HG03196 (cell line): ENCODE measurements at regions not wholly inside any gene's neighbourhood (a gene's known extent, or its start where the extent isn't known, plus 50 kb on each side); places are given as distances from the start of the nearest gene placed in this dataset.
"Not testable (repeated sequence)": the region's sequence is repeated elsewhere in the genome, so short reads cannot be mapped to it uniquely, and the experiment has no call there.

Experiments
- ATAC-seq: cut with Tn5 transposase; IDR thresholded peaks from one replicate; pipeline ENCODE4 v1.9.1; 2021; ENCODE audit not compliant: unreplicated experiment

GRCh38 chr1:219731771-219732170 lies 118.9 kb upstream of the ZC3H11B start:
- ATAC-seq: no peak

DNA sequence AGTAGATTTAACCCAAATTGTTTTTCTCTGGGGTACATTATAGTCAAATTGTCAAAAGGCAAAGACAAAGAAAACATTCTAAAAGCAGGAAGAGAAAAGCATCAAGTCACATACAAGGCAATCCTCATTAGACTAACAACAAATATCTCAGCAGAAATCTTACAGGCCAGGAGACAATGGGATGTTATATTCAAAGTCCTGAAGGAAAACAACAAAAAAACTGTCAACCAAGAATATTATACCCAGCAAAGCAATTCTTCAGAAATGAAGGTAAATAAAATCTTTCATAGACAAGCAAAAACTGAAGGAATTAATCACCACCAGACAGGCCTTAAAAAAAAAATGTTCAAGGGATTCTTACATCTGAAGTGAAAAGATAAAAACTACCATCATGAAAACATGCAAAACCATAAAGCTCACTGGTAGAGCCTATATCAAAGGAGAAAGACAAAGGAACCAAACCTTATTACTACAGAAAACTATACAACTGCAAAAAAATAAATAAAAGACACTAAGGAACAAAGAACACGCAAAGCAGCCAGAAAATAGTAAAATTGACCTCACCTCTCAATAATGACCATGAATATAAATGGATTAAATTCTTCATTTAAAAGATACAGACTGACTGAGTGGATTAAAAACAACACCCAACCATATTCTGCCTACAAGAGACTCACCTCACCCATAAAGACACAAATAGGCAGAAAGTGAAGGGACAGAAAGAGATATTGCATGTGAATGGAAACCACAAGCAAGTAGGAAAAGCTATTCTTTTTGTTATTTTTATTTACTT lies 113.8 kb upstream of the ZC3H11B start:
- ATAC-seq: no peak

DNA sequence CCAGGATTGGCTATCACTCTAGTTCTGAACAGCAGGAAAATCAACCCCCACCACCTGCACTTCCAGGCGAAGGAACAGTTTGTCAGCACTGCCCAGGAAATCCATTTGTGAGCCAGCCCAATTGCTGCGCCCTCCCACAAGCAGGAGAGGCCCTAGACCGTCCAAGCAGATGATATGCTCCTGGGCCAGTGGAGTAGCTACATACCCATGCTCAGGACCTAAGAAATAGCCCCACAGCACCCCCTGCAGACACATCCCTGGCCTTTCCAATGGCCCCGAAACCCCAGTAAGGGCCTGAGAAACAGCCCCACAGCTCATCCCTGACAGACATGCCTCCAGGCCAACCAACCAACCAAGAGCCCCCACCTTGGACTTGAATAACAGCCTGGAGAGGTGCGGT lies 111.5 kb upstream of the ZC3H11B start:
- no peak for ATAC-seq

DNA sequence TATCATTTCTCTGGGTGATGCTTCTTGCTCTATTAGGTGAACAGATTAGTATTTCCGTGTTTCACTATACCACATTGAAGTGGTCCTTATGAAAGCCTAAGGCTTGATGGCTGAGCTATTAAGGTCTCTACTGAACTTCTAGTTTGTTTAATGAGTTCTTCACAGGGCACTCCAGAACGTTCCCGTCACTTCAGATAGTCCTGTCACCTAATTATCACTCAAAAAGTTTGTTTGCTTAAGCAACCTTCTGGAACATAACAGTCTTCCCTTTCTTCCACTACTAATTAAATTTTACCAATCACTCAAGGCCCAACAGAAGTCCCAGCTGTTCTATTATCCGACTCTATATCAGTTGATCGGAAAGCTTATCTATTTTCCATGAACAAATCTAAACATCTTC lies 104.6 kb upstream of the ZC3H11B start:
- ATAC-seq: no peak

GRCh38 chr1:219716611-219717114 lies 103.8 kb upstream of the ZC3H11B start:
- no peak for ATAC-seq

DNA sequence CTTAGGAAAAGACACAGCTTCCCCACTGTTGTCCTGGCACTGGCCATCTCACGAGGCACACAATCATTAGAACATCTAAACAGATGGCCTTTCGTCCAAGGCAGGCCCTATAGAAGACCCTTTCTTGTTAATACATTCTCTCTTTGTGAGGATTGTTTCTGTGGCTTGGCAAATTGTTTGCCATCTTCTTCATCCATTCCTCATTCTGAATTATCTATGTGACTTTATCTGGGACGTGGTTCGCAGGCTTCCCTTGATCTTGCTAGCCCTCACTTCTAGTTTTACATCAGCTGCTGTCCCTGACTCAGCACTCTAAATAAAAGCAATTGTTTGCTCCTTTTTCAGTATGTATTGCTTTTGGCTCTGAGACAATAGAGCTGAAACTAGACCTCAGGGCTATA lies 101.1 kb upstream of the ZC3H11B start:
- no peak for ATAC-seq

DNA sequence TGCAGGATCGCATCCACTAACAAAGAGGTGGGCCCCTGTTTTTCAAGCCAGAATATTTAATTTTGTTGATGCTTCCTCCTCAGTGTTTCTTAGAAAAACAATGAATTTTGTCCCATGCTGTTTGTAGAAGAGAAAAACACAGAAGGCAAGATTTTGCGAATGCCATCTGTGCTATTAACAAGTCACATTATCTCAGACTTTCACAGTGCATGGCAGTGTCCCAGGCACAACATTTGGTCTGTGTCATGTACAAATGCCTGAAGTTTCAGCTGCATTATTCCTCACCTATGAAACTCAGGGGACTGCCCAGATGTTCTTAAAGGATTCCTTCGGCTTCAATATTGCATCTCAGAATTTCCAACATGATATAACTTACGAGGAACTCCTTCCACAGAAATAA lies 99.6 kb upstream of the ZC3H11B start:
- no peak for ATAC-seq

- peak; percentile 55 for ATAC-seq
These were observed 97.8 kb upstream of the ZC3H11B start for GRCh38 chr1:219710529-219711194.

DNA sequence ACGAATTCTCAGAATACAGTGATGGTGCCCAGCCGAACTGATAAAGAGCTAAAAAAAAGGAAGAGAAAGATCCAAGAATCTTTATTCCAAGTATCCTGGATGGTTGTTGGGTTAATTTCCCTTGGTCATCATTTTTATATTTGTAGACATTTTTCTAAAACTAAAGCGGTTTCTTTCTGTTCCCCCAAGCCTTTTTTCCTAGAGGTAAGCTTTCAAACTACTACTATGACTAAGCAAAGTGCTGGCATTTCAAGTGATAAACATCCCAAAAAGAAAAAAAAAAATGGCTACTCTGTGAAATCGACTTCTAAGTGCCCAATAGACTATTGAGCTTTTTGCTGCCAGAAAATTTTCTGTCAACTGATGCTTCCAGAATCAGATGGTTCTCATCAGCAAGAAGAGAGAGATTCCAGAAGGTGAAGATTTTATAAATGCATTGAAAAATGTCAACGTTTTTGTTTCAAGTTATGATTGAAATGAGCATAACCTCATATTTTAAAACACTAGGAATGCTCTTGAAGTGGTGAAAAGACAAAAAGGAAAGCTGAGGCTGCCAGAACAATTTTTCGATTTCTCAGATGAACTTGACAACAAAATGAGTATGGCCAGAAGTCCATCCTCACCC lies 96.1 kb upstream of the ZC3H11B start:
- no peak for ATAC-seq

GRCh38 chr1:219707885-219708284 lies 95.0 kb upstream of the ZC3H11B start:
- ATAC-seq: not testable (repeated sequence)

DNA sequence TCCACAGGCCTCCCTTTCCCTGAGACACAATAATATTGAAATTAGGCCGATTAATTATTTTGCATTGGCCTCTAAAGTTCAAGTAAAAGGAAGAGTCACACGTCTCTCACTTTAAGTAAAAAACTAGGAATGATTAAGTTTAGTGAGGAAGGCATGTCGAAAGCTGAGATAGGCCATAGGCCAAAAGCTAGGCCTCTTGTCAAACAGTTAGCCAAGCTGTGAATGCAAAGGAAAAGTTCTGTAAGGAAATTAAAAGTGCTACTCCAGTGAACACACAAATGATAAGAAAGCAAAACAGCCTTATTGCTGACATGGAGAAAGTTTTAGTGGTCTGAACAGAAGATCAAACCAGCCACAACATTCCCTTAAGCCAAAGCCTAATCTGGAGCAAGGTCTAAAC lies 91.4 kb upstream of the ZC3H11B start:
- not testable (repeated sequence) for ATAC-seq

- ATAC-seq: no peak
These were observed 90.4 kb upstream of the ZC3H11B start for GRCh38 chr1:219703368-219703639.

DNA sequence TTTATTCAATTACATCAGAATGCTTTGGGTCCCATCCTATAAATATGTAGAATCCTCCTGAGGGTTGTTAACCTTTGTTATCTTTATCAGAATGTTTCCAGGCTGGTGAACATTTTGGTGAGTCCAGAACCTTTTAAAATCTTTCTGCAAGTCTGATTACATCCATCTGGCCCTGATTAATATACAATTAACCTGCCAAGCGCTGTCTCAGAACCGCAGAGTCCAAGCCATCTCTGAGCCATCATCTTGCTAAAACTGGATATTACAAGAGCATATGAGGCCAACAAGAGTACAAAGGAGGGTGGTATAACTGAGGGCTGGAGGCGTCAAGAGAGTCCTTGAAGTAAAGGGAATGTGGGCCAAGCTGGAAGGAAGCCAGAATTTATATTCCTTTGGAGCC lies 88.6 kb upstream of the ZC3H11B start:
- ATAC-seq: no peak

DNA sequence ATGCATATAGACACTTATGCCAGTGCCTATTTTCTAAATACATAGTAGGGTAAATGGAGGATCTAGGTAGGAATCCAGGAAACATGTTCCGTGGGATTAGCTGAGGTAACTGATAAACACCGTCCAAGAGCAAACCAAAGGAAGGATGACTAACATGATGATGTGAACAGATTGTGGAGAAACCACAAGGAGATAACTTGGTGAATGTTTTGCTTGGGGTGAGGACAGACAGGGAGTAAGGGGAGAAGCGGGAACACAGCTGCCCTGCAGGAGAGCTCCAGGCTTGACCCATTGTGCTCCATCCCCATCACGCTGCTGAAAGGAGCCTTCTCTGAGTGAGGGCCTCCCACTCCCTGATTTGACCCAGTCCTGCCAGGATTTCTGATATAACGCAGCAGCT lies 87.0 kb upstream of the ZC3H11B start:
- ATAC-seq: no peak

DNA sequence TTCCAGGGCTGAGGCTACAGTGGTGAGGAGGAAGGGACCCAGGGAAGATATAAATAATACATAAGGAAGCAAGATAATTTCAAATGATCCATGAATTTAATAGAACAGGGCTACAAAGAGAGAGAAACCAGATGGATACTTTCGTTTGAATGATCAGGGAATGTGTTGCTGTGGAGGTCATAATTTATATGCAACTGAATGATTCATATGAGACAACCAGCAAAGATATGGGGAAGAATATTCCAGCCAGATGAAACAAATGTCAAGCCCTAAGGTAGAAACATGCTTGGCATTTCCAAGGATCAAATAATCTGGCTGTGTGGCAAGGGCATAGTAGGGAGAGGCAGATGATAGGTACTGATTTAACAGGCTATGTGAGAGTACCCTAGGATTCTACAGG lies 84.8 kb upstream of the ZC3H11B start:
- no peak for ATAC-seq

DNA sequence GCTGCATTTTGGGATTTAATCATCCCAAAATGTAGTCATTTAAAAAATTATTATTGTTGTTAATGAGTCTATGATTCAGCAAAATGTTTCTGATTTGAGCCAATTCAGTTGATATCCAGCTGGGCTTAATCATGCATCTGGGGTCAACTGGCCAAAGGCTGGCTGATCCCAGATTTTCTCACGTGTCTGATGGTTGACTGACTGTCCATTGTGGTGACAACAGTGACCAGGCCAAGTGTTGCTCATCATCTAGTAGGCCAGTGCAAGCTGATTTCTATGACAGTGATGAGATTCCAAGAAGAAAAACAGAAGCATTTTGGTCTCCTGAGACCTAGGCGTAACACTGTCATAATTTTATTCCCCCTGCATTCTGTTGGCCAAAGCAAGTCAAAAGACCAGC lies 80.1 kb upstream of the ZC3H11B start:
- no peak for ATAC-seq

- no peak for ATAC-seq
These were observed 76.9 kb upstream of the ZC3H11B start for GRCh38 chr1:219689774-219690173.

GRCh38 chr1:219687779-219688178 lies 74.9 kb upstream of the ZC3H11B start:
- no peak for ATAC-seq

DNA sequence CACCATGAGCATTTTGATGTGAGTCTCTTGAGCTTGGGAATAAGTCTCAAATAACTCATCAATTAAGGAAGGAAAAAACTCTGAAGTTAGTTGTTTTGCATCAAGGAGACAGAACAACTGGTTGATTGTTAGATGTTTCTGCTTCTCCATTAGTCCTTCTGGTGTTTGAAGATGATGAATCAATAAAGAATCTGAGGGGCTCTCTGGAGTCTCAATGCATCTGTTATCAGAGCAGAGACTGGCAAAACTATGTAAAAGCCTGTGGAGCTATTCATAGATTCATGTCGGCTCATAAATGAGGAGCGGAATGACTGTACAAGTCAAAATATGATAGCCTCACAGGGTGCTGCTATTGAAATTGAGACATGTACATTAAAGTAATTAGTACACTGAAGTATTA lies 73.3 kb upstream of the ZC3H11B start:
- no peak for ATAC-seq

DNA sequence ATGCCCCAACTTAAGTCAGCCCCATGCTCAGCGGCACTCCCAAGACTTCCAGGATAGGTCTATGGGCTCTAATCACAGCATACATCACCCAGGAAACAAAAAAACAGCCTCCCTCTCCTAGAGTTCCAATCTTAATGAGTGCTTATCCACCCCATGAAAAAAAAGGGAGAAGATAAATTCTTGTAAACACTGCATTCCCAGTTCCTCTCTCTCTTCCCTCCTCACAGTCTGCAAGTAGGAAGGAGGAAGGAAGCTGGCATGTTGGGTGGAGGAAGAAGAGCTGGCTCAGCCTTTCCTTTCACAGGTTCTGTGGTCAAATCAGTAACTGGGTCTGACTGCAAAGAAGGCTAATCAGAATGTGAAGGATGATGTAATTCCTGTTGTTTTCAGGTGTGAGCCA lies 69.9 kb upstream of the ZC3H11B start:
- ATAC-seq: no peak

DNA sequence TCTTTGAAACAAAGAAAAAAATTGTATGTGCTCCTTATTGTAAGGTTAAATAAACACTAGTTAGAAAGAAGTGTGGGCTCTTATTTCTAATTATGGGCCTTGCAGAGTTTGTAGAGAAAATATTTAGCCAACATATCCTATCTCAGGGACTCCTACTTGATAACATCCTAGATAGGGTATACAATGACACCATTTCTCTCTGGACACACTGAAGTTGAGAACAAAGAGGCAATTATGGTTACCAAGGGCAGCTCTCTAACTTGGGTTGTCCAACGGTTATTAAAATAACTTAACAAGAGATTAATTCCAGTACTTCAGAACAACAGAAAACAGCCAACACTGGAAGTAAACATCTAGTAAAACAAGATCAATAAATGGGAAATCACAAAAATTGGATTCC lies 69.0 kb upstream of the ZC3H11B start:
- ATAC-seq: no peak

- no peak for ATAC-seq
These were observed 63.3 kb upstream of the ZC3H11B start for GRCh38 chr1:219676012-219676765.
